Pancreas (tissue), 10 donors: ENCODE measurements at regions not wholly inside any gene's neighbourhood (a gene's known extent, or its start where the extent isn't known, plus 50 kb on each side); places are given as distances from the start of the nearest gene placed in this dataset.
A peak's percentile ranks its signal among the peaks of the same experiment; 100 is the strongest.

Experiments
- ATAC-seq, 4 donors: fragments of 200-7000 bp; cut with Tn5 transposase; one replicate each; pipeline versions ENCODE4 v1.8.0 to v1.9.1; 2020; ENCODE audit warnings: mild to moderate bottlenecking in 4 of 4, moderate library complexity in 4 of 4
- DNase-seq, 6 donors: peaks; one replicate each; pipeline ENCODE4 v3.0.0-alpha.2; 2020
- FAIRE-seq: peaks from 2 replicates; lab custom pipeline; 2012; peaks lifted over from hg19 to GRCh38; lab: Jason Lieb, UNC
- H3K27ac ChIP-seq, 4 donors: fragments of 200-600 bp; sonication (generic); 1 replicate in 3 of 4; 2 replicates in 1 of 4; pipeline versions ENCODE4 v1.5.0 to v1.8.0; 2020
- H3K27me3 ChIP-seq, 4 donors: fragments of 200-600 bp; one replicate each; pipeline ENCODE4 v1.8.0; 2021
- H3K36me3 ChIP-seq, 3 donors: fragments of 200-600 bp; sonication (generic) in 1 of 3; one replicate each; pipeline versions ENCODE4 v1.5.0 to v1.8.0; 2020 to 2021
- H3K4me1 ChIP-seq, 3 donors: fragments of 200-600 bp; one replicate each; pipeline ENCODE4 v1.8.0; 2021
- H3K4me3 ChIP-seq, 4 donors: fragments of 200-600 bp; sonication (generic) in 2 of 4; one replicate each; pipeline versions ENCODE4 v1.5.0 to v1.8.0; 2020 to 2021
- H3K9me3 ChIP-seq, 4 donors: fragments of 200-600 bp; one replicate each; pipeline ENCODE4 v1.8.0; 2021
- WGBS, 2 donors: extraction: QIAGEN DNeasy Blood & Tissue Kit; methylation state at CpG; one replicate each; pipeline ENCODE4 v1.1.7; 2013; 5-methylcytosine and 5-hydroxymethylcytosine counted together
- intact Hi-C, 3 donors: fragments of 100-400 bp; cut with DNase I; formaldehyde crosslinking; loops; one replicate each; pipeline versions ENCODE4 v1.11.1 to v1.14.2; 2022
- TF ChIP-seq, protein P1 (sequence below), 4 donors: fragments of 200-600 bp; sonication (generic) in 3 of 4; IDR thresholded peaks; one replicate each; pipeline versions ENCODE4 v1.5.0 to v1.8.0; 2021; ENCODE audit warnings: antibody characterized with exemption in 4 of 4
- donor health status: healthy with polysubstance abuse.
- donor health status: DM: no; HTN: no; CAD: no; lungs with moderate emphysema.
- donor health status: DM: no; HTN: no; CAD: no.
- donor health status: control.
- donor health status: control.
- donor health status: Bipolar disorder and iron deficiency.
- donor health status: DM: yes; HTN: yes; CAD: no.
- donor health status: DM: no; HTN: no; CAD: no.
- donor health status: DM: no; HTN: no; CAD: no.
- donor health status: DM: yes; HTN: yes; CAD: no.

DNA sequence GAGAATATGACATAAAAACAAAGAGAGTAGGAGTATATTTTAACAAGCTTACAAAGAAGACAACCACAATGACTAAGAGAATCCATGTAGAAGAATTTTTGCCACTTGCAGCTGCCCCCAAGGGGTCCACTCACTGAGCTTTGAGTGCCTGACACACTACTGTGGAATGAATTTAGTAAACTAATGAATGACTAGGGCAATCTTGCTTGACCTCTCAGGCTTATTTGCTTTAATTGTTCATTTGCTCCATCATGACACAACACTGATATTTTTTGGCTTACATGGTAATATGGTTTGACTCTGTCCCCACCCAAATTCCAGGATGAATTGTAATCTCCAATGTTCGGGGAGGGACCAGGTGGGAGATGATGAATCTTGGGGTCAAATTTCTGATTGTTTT is 249.1 kb upstream of the FAR2 start:
- TF ChIP-seq, protein P1, sequence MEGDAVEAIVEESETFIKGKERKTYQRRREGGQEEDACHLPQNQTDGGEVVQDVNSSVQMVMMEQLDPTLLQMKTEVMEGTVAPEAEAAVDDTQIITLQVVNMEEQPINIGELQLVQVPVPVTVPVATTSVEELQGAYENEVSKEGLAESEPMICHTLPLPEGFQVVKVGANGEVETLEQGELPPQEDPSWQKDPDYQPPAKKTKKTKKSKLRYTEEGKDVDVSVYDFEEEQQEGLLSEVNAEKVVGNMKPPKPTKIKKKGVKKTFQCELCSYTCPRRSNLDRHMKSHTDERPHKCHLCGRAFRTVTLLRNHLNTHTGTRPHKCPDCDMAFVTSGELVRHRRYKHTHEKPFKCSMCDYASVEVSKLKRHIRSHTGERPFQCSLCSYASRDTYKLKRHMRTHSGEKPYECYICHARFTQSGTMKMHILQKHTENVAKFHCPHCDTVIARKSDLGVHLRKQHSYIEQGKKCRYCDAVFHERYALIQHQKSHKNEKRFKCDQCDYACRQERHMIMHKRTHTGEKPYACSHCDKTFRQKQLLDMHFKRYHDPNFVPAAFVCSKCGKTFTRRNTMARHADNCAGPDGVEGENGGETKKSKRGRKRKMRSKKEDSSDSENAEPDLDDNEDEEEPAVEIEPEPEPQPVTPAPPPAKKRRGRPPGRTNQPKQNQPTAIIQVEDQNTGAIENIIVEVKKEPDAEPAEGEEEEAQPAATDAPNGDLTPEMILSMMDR (IDR thresholded peaks at IDR 0.05), result no peak
- no peaks in the 10 kb centered on the region for H3K27me3 ChIP-seq
- WGBS, 2 donors, result 62 to 68% methylated on average over 1 of the region's 1 CpG
- no peak overlapping the region for H3K27ac ChIP-seq
- DNase-seq (no peak), ATAC-seq (no peak), FAIRE-seq (no peak)
- no peaks in the 10 kb centered on the region for H3K9me3 ChIP-seq
- no peaks in the 10 kb centered on the region for H3K36me3 ChIP-seq
- H3K4me1 ChIP-seq, result no peaks in the 10 kb centered on the region
- no peak overlapping the region for H3K4me3 ChIP-seq
- intact Hi-C loops, result no loop called here

DNA sequence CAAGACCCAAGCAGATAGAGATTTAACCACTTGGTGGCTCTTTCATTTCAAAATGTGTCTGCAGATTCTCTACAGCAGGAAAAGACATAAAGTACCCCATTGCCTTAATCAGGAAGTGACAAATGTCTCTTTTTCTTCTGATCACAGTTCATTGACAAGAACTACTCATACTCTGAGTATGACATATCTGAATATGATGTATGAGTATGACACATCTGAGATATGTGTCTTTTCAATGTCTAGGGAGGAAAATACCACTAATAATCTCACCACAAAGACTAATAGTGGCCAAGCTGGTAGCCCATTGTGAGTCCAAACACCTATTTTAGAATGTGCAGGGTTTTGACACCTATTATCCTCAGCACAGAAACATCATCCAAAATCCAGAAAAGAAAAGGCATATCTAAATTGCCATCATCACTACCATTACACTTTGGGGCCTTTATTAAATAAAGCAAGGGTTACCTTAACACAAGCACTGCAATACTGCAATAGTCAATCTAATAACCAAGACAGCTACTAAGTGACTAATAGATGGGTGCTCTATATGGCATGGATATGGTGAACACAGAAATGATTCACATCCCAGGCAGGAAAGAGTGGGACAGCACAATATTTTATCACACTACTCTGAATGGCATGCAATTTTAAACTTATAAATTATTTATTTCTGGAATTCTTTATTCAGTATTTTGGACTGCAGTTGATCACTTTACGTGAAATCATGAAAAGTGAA is 243.7 kb upstream of the FAR2 start:
- DNase-seq (no peak), FAIRE-seq (no peak), ATAC-seq (no peak)
- Histone ChIP-seq H3K4me1 (no peaks in the 10 kb centered on the region), H3K36me3 (no peaks in the 10 kb centered on the region), H3K27me3 (no peaks in the 10 kb centered on the region), H3K27ac (no peak overlapping the region), H3K4me3 (no peak overlapping the region), H3K9me3 (no peaks in the 10 kb centered on the region)
- 63 to 76% methylated on average over 1 of the region's 1 CpG for WGBS, 2 donors
- intact Hi-C loops, result no loop called here
- TF ChIP-seq, protein P1 (IDR thresholded peaks at IDR 0.05), result no peak

DNA sequence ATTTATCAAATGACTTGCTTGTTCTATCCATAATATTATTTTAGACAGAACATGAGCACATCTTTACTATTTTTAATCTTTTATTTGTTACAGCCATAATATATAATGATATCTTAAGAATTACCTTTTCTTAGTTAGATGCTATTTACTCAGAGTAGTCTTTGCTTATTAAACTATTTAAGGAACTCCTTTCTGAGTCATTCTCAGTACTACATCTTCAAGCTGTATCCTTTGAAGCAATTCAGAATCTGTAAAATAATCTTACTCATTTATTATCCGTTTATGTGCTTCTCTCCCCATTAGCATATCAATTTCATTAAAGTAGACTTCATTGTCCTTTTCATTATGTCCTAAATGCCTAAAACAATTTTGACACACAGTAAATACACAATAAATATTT is 240.4 kb upstream of the FAR2 start:
- no peak for DNase-seq

DNA sequence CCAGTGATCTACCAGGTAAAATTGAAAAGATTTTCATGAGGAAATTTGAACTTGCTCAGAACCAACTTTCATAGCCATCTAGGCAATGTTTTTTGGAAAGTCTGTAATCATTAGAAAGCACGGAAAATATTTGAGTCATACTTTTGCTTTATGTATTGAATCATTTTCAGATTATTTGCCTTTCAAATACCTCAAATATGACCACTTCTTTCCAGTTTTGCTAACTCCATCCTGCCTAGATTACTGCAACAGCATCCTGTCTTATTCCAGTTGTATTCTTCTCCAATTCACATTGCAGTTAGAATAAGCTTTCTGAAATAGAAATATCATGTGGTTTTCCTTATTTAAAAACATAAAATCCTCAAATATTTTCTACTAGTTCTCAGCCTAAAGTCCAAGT is 239.8 kb upstream of the FAR2 start:
- H3K4me1 ChIP-seq, result no peaks in the 10 kb centered on the region
- H3K27me3 ChIP-seq, result no peaks in the 10 kb centered on the region
- H3K27ac ChIP-seq, result no peak overlapping the region
- TF ChIP-seq, protein P1 (IDR thresholded peaks at IDR 0.05), result no peak
- ATAC-seq (no peak), FAIRE-seq (no peak), DNase-seq (no peak)
- no peaks in the 10 kb centered on the region for H3K9me3 ChIP-seq
- H3K36me3 ChIP-seq, result no peaks in the 10 kb centered on the region
- intact Hi-C loops, result no loop called here
- no peak overlapping the region for H3K4me3 ChIP-seq
- 29 to 54% methylated on average over 1 of the region's 1 CpG for WGBS, 2 donors

More for the DNA sequence above, 240.4 kb upstream of the FAR2 start:
- Histone ChIP-seq H3K4me3 (no peak overlapping the region), H3K36me3 (no peaks in the 10 kb centered on the region), H3K27me3 (no peaks in the 10 kb centered on the region), H3K9me3 (no peaks in the 10 kb centered on the region), H3K27ac (no peak overlapping the region), H3K4me1 (no peaks in the 10 kb centered on the region)
- FAIRE-seq, result no peak
- WGBS, 2 donors, result 45 to 57% methylated on average over 1 of the region's 1 CpG
- TF ChIP-seq, protein P1 (IDR thresholded peaks at IDR 0.05), result no peak
- ATAC-seq, result no peak
- intact Hi-C loops, result no loop called here

DNA sequence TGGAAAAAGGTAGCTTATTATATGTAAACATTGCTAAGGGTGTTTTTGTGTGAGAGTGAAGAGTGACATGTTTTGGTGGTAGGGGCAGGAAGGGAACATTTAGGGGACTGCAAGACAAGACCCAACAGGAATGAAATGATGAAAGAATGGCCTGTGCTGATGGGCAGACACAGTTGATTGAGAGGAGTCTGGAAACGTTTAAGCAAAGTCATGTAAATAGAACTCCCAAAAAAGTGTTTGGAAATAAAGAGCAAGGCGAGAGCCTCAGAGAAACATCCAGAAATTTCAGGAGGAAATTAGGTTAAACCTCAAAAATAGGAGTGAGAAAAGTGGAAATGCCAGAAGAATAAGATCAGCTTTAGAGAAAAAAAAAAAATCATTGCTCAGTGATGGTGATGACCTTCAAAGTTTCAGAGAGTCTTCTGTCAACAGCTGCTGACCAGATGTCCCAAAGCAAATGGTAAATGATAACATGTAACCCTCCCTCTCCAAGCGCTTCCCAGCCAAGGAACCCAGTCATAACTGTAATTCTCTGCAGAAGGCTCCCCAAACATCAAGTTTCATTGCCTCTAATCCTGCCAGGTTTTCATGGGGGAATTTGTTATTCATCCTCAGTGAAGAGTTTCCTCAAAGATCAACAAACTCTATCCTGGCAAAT is 223.2 kb upstream of the FAR2 start:
- DNase-seq (no peak), FAIRE-seq (no peak), ATAC-seq (peak in 1 of 4 donors; percentile 23)
- 45 to 51% methylated on average over 3 of the region's 3 CpGs for WGBS, 2 donors
- Histone ChIP-seq H3K4me1 (no peaks in the 10 kb centered on the region), H3K9me3 (no peaks in the 10 kb centered on the region), H3K27me3 (no peaks in the 10 kb centered on the region), H3K27ac (no peak overlapping the region), H3K4me3 (no peak overlapping the region), H3K36me3 (no peaks in the 10 kb centered on the region)
- TF ChIP-seq, protein P1 (IDR thresholded peaks at IDR 0.05), result no peak
- intact Hi-C loops, result no loop called here
